ENCODE measurements at regions not wholly inside any gene's neighbourhood (a gene's known extent, or its start where the extent isn't known, plus 50 kb on each side); places are given as distances from the start of the nearest gene placed in this dataset.

DNA sequence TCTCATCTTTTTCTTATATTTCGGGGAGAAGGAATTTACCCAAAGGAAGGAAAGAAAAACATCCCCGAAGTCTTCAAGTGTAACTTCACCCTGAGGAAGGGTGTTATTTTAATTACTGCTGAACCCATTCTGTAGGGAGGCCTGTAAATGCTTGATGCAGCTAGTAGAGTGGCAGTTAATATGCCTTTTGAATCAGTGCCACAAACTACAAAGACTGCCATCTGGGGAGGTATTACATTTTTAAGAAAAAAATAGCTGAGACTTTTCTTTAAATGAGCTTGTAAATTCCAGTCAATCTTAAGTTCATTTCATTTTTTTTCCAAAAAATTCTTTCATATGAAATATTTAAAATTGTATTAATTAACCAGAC, 233.1 kb upstream of the FERD3L start:
- H3K9me3 ChIP-seq (ENCODE audit: control insufficient read depth, low read length), result no peaks in the 10 kb centered on the region
- no peaks in the 10 kb centered on the region for H3K36me3 ChIP-seq (ENCODE audit: control insufficient read depth, insufficient read depth, low read length)
- peak overlapping the region; percentile 71 for H3K27ac ChIP-seq (ENCODE audit: low read depth, low read length, severe bottlenecking)
- peaks cover 24% of the 10 kb centered on the region for H3K4me1 ChIP-seq (ENCODE audit: control insufficient read depth, insufficient read depth, low read length, poor library complexity, severe bottlenecking)
- H3K4me3 ChIP-seq (ENCODE audit: extremely low read depth, insufficient read depth, low read length, poor library complexity, severe bottlenecking), result no peak overlapping the region
- no CpG with 5 or more reads among the region's 2 CpGs for WGBS, 2 experiments (ENCODE audit: insufficient coverage in 2 of 2)

DNA sequence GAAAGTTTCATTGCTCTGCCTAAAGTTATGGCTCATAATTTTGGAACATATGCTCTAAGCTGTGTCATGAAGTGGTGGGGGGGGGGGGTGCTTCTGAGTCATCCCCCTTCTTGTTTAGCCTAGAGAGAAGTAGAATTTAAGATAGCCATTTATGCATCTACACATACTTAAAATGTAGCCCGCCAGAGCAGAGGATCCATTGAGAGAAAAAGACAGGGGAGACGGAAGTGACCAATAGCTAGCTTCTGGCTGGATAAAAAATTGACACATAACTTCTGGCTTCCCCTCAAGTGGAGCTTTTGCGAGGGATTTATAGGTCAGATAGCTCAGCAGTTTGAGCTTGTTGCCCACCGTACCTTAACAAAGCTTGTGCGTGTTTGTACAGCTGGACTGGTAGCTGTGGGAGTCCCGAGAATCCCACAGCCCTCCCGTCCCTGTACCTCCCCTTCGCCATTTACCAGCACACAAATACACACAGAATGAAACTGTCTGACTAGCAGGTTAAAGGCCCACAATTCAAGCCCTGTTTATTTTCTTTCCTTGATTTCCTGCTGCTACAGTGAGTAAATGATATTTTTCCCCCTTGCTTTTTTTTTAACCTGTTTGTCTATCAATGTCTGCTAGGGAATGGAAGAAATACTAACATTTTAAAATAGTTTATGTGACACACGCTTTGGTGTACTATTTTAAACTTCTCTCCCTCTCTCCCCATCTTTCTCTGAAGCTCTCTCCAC, 232.6 kb upstream of the FERD3L start:
- Histone ChIP-seq H3K4me1 (ENCODE audit: control insufficient read depth, insufficient read depth, low read length, poor library complexity, severe bottlenecking) (peaks cover 24% of the 10 kb centered on the region), H3K9me3 (ENCODE audit: control insufficient read depth, low read length) (no peaks in the 10 kb centered on the region), H3K4me3 (ENCODE audit: extremely low read depth, insufficient read depth, low read length, poor library complexity, severe bottlenecking) (no peak overlapping the region), H3K36me3 (ENCODE audit: control insufficient read depth, insufficient read depth, low read length) (no peaks in the 10 kb centered on the region), H3K27ac (ENCODE audit: low read depth, low read length, severe bottlenecking) (peak overlapping the region; percentile 71)
- 89 to 98% methylated on average over 5 to 6 of the region's 9 CpGs for WGBS, 2 experiments (ENCODE audit: insufficient coverage in 2 of 2)

DNA sequence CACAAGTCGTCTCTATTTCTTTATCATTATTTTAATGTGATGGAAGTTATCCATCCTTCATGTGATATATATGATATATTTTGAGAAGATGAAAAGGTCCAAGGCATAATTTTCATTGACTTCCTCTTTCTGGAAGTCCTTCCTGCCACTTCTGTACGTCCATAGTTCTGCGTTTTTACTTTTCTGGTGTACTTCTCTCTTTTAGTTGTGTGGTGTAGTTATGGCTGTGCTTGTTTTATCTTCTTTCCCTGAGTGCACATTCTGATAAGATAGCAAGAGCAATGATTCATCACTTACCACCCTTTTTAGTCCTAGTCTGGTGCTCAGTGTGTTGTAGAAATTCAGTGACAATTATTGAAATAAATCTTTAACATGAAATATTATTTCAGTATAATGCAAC, 231.3 kb upstream of the FERD3L start:
- Histone ChIP-seq H3K4me3 (ENCODE audit: extremely low read depth, insufficient read depth, low read length, poor library complexity, severe bottlenecking) (no peak overlapping the region), H3K4me1 (ENCODE audit: control insufficient read depth, insufficient read depth, low read length, poor library complexity, severe bottlenecking) (peaks cover 24% of the 10 kb centered on the region), H3K36me3 (ENCODE audit: control insufficient read depth, insufficient read depth, low read length) (no peaks in the 10 kb centered on the region), H3K27ac (ENCODE audit: low read depth, low read length, severe bottlenecking) (peak overlapping the region; percentile 71), H3K9me3 (ENCODE audit: control insufficient read depth, low read length) (no peaks in the 10 kb centered on the region)
- WGBS, 2 experiments (ENCODE audit: insufficient coverage in 2 of 2), result no CpG with 5 or more reads among the region's 3 CpGs

DNA sequence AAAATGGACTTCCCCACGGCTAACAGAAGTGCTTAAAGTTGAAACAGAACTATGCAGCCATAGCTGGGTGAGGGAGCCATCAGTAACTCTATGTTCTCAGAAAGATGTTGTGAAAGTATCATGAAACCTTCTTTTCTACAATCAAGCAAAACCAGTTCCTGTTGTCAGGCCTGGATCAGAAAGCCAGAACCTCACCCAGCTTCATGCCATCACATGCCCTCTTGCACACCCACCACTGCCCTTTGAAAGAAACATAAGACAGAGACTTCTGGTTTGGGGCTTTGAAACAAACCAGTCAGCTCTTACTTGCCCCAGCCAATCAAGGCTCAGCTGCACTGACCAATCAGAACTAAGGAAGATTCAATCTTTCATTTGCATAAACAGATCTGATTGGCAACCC, 230.8 kb upstream of the FERD3L start:
- no peak overlapping the region for H3K4me3 ChIP-seq (ENCODE audit: extremely low read depth, insufficient read depth, low read length, poor library complexity, severe bottlenecking)
- 100% methylated on average over 1 of the region's 1 CpG for WGBS, 2 experiments (ENCODE audit: insufficient coverage in 2 of 2)
- peak overlapping the region; percentile 71 for H3K27ac ChIP-seq (ENCODE audit: low read depth, low read length, severe bottlenecking)

DNA sequence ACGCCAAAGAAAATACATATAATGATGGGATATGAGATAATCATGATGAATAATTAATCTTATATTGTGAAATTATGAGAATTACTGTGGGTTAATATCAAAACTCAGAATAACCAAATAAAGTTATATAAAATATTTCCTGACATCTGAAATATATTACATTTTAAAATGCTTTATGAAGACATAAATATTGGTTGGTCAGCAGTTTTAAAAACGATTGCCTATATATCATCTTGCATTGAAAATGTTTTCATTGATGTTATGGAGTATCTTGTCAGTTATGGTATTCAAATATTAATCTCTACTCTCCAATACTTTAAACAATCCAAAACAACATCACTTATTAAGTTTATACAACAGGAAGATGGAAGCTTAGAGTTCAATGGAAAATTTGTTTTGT, 228.1 kb upstream of the FERD3L start:
- Histone ChIP-seq H3K9me3 (ENCODE audit: control insufficient read depth, low read length) (no peaks in the 10 kb centered on the region), H3K4me1 (ENCODE audit: control insufficient read depth, insufficient read depth, low read length, poor library complexity, severe bottlenecking) (peaks cover 23% of the 10 kb centered on the region), H3K36me3 (ENCODE audit: control insufficient read depth, insufficient read depth, low read length) (no peaks in the 10 kb centered on the region), H3K4me3 (ENCODE audit: extremely low read depth, insufficient read depth, low read length, poor library complexity, severe bottlenecking) (no peak overlapping the region), H3K27ac (ENCODE audit: low read depth, low read length, severe bottlenecking) (no peak overlapping the region)
- no CpG with 5 or more reads among the region's 2 CpGs for WGBS, 2 experiments (ENCODE audit: insufficient coverage in 2 of 2)

More for the DNA sequence above, 230.8 kb upstream of the FERD3L start:
- peaks cover 24% of the 10 kb centered on the region for H3K4me1 ChIP-seq (ENCODE audit: control insufficient read depth, insufficient read depth, low read length, poor library complexity, severe bottlenecking)
- H3K36me3 ChIP-seq (ENCODE audit: control insufficient read depth, insufficient read depth, low read length), result no peaks in the 10 kb centered on the region
- no peaks in the 10 kb centered on the region for H3K9me3 ChIP-seq (ENCODE audit: control insufficient read depth, low read length)

DNA sequence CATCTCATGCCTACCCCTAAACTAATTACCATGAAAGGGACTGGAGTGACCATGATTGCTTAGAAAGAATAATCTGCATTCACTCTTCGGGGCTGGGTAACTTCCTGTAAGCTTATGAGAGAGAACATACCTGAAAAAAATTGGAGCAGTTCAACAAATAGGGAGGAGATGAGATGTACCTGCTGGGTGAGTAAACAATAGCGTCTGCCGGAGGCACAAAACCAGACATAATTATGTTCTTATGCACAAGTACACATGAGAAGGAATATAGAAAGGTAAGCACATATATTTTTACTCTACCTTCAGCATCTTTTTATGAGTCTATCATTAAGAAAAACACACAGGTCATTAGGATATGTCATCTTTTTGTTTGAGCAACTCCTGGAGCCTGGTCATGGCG, 224.6 kb upstream of the FERD3L start:
- WGBS, 2 experiments (ENCODE audit: insufficient coverage in 2 of 2), result 94 to 100% methylated on average over 1 to 2 of the region's 4 CpGs
- Histone ChIP-seq H3K4me3 (ENCODE audit: extremely low read depth, insufficient read depth, low read length, poor library complexity, severe bottlenecking) (no peak overlapping the region), H3K27ac (ENCODE audit: low read depth, low read length, severe bottlenecking) (no peak overlapping the region)

DNA sequence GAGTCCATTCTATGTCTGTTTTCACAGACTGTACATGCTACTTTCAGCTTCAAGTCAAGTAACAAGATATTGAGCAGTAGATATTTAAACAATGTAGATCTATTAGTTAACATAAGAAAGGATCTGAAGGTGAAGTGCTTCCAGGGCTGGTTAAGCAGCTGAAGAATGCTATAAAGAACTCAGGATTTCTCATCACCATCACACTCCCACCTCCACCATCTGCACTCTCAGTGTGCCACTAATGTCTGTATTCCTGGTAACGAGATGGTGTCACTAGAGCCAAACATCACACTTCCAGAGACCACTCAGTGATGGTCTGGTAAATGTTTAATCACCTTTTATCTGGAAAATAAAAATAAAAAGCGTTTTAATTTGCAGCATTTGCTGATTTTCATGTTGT, 224.0 kb upstream of the FERD3L start:
- H3K9me3 ChIP-seq (ENCODE audit: control insufficient read depth, low read length), result no peaks in the 10 kb centered on the region
- H3K36me3 ChIP-seq (ENCODE audit: control insufficient read depth, insufficient read depth, low read length), result no peaks in the 10 kb centered on the region
- H3K4me1 ChIP-seq (ENCODE audit: control insufficient read depth, insufficient read depth, low read length, poor library complexity, severe bottlenecking), result no peaks in the 10 kb centered on the region
- WGBS, 2 experiments (ENCODE audit: insufficient coverage in 2 of 2), result 80 to 86% methylated on average over 1 of the region's 2 CpGs
- H3K27ac ChIP-seq (ENCODE audit: low read depth, low read length, severe bottlenecking), result no peak overlapping the region
- no peak overlapping the region for H3K4me3 ChIP-seq (ENCODE audit: extremely low read depth, insufficient read depth, low read length, poor library complexity, severe bottlenecking)

More for the DNA sequence above, 224.6 kb upstream of the FERD3L start:
- Histone ChIP-seq H3K4me1 (ENCODE audit: control insufficient read depth, insufficient read depth, low read length, poor library complexity, severe bottlenecking) (no peaks in the 10 kb centered on the region), H3K36me3 (ENCODE audit: control insufficient read depth, insufficient read depth, low read length) (no peaks in the 10 kb centered on the region), H3K9me3 (ENCODE audit: control insufficient read depth, low read length) (no peaks in the 10 kb centered on the region)

DNA sequence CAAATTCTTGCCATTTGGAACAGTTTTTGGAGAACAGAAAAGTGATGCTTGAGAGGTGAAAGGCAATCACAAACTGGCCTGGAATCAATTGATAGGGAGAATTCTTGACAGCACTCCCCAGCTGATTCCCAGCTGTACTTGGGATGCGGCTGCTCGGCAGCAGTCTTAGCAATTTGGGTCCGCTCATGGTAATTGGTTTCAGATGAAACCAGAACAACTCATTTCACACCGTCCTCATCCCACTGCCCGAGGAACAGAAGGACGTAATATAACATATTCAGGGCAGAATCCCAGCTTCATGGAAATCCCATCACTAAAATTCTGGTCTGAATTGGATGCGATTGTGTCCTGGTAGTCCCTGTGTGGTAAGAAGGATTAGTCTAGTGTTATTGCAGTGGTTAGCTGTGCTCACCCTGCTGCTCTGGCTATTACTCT, 223.3 kb upstream of the FERD3L start:
- Histone ChIP-seq H3K27ac (ENCODE audit: low read depth, low read length, severe bottlenecking) (no peak overlapping the region), H3K36me3 (ENCODE audit: control insufficient read depth, insufficient read depth, low read length) (no peaks in the 10 kb centered on the region), H3K4me1 (ENCODE audit: control insufficient read depth, insufficient read depth, low read length, poor library complexity, severe bottlenecking) (no peaks in the 10 kb centered on the region), H3K9me3 (ENCODE audit: control insufficient read depth, low read length) (no peaks in the 10 kb centered on the region), H3K4me3 (ENCODE audit: extremely low read depth, insufficient read depth, low read length, poor library complexity, severe bottlenecking) (no peak overlapping the region)
- 91 to 100% methylated on average over 3 to 6 of the region's 7 CpGs for WGBS, 2 experiments (ENCODE audit: insufficient coverage in 2 of 2)

DNA sequence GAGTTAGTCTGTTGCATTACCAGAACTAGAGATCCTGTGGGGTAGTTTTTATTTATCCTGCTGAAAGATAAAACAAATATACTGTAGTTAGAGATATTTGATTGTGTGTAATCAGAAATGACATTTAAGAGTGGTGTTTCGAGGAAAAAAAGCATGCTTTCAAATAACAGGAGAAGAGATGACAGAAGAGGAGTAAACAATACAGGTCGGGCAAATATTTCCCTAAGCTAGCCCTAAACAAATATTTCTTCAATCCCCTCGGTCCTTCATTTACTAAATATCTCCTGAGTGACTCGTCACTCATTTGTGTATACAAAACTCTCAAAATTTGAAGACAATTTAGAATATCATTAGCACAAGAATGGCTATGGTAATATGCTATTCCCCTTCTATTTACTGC, 219.7 kb upstream of the FERD3L start:
- Histone ChIP-seq H3K27ac (ENCODE audit: low read depth, low read length, severe bottlenecking) (no peak overlapping the region), H3K36me3 (ENCODE audit: control insufficient read depth, insufficient read depth, low read length) (no peaks in the 10 kb centered on the region), H3K4me1 (ENCODE audit: control insufficient read depth, insufficient read depth, low read length, poor library complexity, severe bottlenecking) (no peaks in the 10 kb centered on the region), H3K9me3 (ENCODE audit: control insufficient read depth, low read length) (no peaks in the 10 kb centered on the region), H3K4me3 (ENCODE audit: extremely low read depth, insufficient read depth, low read length, poor library complexity, severe bottlenecking) (no peak overlapping the region)
- 56% methylated on average over 2 of the region's 4 CpGs; no CpG with 5 or more reads in 1 of the 2 experiments for WGBS, 2 experiments (ENCODE audit: insufficient coverage in 2 of 2)

DNA sequence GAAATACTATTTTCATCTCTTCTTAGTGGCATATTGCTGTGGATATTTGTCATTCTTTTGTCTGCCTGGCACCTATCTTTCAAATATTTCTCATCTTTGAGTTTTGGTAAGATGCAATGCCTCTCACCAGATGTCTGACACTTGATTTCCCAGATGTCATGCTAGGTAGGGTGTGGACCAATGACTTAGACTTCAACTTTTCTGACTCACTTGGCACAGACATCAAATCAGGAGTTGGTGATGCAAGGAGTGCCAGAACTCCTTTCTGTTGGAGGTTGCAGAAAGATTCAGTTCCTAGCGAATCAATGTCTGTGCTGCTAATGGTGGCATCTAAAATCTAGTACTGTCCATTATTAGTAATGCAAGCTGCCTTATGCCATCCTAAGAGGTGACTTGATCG, 216.9 kb upstream of the FERD3L start:
- H3K36me3 ChIP-seq (ENCODE audit: control insufficient read depth, insufficient read depth, low read length), result no peaks in the 10 kb centered on the region
- H3K9me3 ChIP-seq (ENCODE audit: control insufficient read depth, low read length), result no peaks in the 10 kb centered on the region
- H3K4me1 ChIP-seq (ENCODE audit: control insufficient read depth, insufficient read depth, low read length, poor library complexity, severe bottlenecking), result no peaks in the 10 kb centered on the region
- H3K4me3 ChIP-seq (ENCODE audit: extremely low read depth, insufficient read depth, low read length, poor library complexity, severe bottlenecking), result no peak overlapping the region
- H3K27ac ChIP-seq (ENCODE audit: low read depth, low read length, severe bottlenecking), result no peak overlapping the region
- 100% methylated on average over 1 of the region's 2 CpGs; no CpG with 5 or more reads in 1 of the 2 experiments for WGBS, 2 experiments (ENCODE audit: insufficient coverage in 2 of 2)

DNA sequence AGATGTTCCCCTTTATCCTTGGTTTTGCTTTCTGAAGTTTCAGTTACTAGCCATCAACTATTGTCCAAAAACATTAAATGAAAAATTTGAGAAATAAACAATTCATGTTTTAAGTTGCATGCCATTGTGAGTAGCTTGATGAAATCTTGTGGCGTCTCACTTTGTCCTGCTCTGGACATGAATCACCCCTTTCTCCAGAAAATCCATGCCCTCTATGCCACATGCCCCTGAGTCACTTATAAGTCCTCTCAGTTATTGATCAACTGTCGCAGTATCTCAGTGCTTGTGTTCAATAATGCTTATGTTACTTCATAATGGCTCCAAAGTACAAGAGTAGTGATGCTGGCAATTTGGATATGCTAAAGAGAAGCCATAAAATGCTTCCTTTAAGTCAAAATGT, 208.0 kb upstream of the FERD3L start:
- H3K27ac ChIP-seq (ENCODE audit: low read depth, low read length, severe bottlenecking), result no peak overlapping the region
- no peaks in the 10 kb centered on the region for H3K9me3 ChIP-seq (ENCODE audit: control insufficient read depth, low read length)
- WGBS, 2 experiments (ENCODE audit: insufficient coverage in 2 of 2), result 71 to 100% methylated on average over 1 to 2 of the region's 2 CpGs
- no peak overlapping the region for H3K4me3 ChIP-seq (ENCODE audit: extremely low read depth, insufficient read depth, low read length, poor library complexity, severe bottlenecking)
- no peaks in the 10 kb centered on the region for H3K4me1 ChIP-seq (ENCODE audit: control insufficient read depth, insufficient read depth, low read length, poor library complexity, severe bottlenecking)
- H3K36me3 ChIP-seq (ENCODE audit: control insufficient read depth, insufficient read depth, low read length), result no peaks in the 10 kb centered on the region
